ENCODE measurements at regions not wholly inside any gene's neighbourhood (a gene's known extent, or its start where the extent isn't known, plus 50 kb on each side); places are given as distances from the start of the nearest gene placed in this dataset.
A peak's percentile ranks its signal among the peaks of the same experiment; 100 is the strongest.

- DNase-seq (ENCODE audit: low spot score) (no peak), ATAC-seq (ENCODE audit: low read depth) (peak; percentile 35; the same call in 2 of the 3 replicates)
- Histone ChIP-seq H3K4me3 (ENCODE audit: severe bottlenecking) (no peak overlapping the region), H3K9me3 (ENCODE audit: severe bottlenecking) (peaks cover under 1% of the 10 kb centered on the region), H3K27ac (ENCODE audit: poor library complexity, severe bottlenecking) (no peak overlapping the region), H3K4me1 (ENCODE audit: insufficient read depth, poor library complexity, severe bottlenecking) (no peaks in the 10 kb centered on the region), H3K27me3 (ENCODE audit: insufficient read depth, poor library complexity, severe bottlenecking) (no peaks in the 10 kb centered on the region), H3K36me3 (ENCODE audit: low read depth) (no peaks in the 10 kb centered on the region)
- TF ChIP-seq CTCF (IDR thresholded peaks at IDR 0.05; ENCODE audit: poor library complexity, severe bottlenecking): no peak
Measured at GRCh38 chr2:5548991-5549715, 143.0 kb upstream of the SOX11 start.

GRCh38 chr2:5549771-5550170, 142.4 kb upstream of the SOX11 start:
- DNase-seq (ENCODE audit: low spot score): no peak
- H3K27me3 ChIP-seq (ENCODE audit: insufficient read depth, poor library complexity, severe bottlenecking): no peaks in the 10 kb centered on the region
- no peaks in the 10 kb centered on the region for H3K9me3 ChIP-seq (ENCODE audit: severe bottlenecking)
- no peak overlapping the region for H3K27ac ChIP-seq (ENCODE audit: poor library complexity, severe bottlenecking)
- H3K4me3 ChIP-seq (ENCODE audit: severe bottlenecking): no peak overlapping the region
- ATAC-seq (ENCODE audit: low read depth): no peak
- H3K36me3 ChIP-seq (ENCODE audit: low read depth): no peaks in the 10 kb centered on the region
- H3K4me1 ChIP-seq (ENCODE audit: insufficient read depth, poor library complexity, severe bottlenecking): no peaks in the 10 kb centered on the region
- no peak for TF ChIP-seq CTCF (IDR thresholded peaks at IDR 0.05; ENCODE audit: poor library complexity, severe bottlenecking)

- H3K4me3 ChIP-seq (ENCODE audit: severe bottlenecking): no peak overlapping the region
- no peaks in the 10 kb centered on the region for H3K36me3 ChIP-seq (ENCODE audit: low read depth)
- ATAC-seq (ENCODE audit: low read depth): no peak
- no peak for TF ChIP-seq CTCF (IDR thresholded peaks at IDR 0.05; ENCODE audit: poor library complexity, severe bottlenecking)
- DNase-seq (ENCODE audit: low spot score): no peak
- no peak overlapping the region for H3K27ac ChIP-seq (ENCODE audit: poor library complexity, severe bottlenecking)
- no peaks in the 10 kb centered on the region for H3K4me1 ChIP-seq (ENCODE audit: insufficient read depth, poor library complexity, severe bottlenecking)
- no peaks in the 10 kb centered on the region for H3K27me3 ChIP-seq (ENCODE audit: insufficient read depth, poor library complexity, severe bottlenecking)
- H3K9me3 ChIP-seq (ENCODE audit: severe bottlenecking): no peaks in the 10 kb centered on the region
Measured at GRCh38 chr2:5555636-5556035, 136.5 kb upstream of the SOX11 start.

GRCh38 chr2:5561006-5561405, 131.2 kb upstream of the SOX11 start:
- Histone ChIP-seq H3K4me3 (ENCODE audit: severe bottlenecking) (no peak overlapping the region), H3K36me3 (ENCODE audit: low read depth) (no peaks in the 10 kb centered on the region), H3K27ac (ENCODE audit: poor library complexity, severe bottlenecking) (no peak overlapping the region), H3K4me1 (ENCODE audit: insufficient read depth, poor library complexity, severe bottlenecking) (no peaks in the 10 kb centered on the region), H3K9me3 (ENCODE audit: severe bottlenecking) (no peaks in the 10 kb centered on the region), H3K27me3 (ENCODE audit: insufficient read depth, poor library complexity, severe bottlenecking) (no peaks in the 10 kb centered on the region)
- ATAC-seq (ENCODE audit: low read depth): peak; percentile 27; the same call in 2 of the 3 replicates
- no peak for TF ChIP-seq CTCF (IDR thresholded peaks at IDR 0.05; ENCODE audit: poor library complexity, severe bottlenecking)
- no peak for DNase-seq (ENCODE audit: low spot score)

GRCh38 chr2:5562426-5562825, 129.8 kb upstream of the SOX11 start:
- no peaks in the 10 kb centered on the region for H3K27me3 ChIP-seq (ENCODE audit: insufficient read depth, poor library complexity, severe bottlenecking)
- ATAC-seq (ENCODE audit: low read depth): no peak
- no peak for DNase-seq (ENCODE audit: low spot score)
- no peaks in the 10 kb centered on the region for H3K36me3 ChIP-seq (ENCODE audit: low read depth)
- no peaks in the 10 kb centered on the region for H3K9me3 ChIP-seq (ENCODE audit: severe bottlenecking)
- H3K4me1 ChIP-seq (ENCODE audit: insufficient read depth, poor library complexity, severe bottlenecking): no peaks in the 10 kb centered on the region
- no peak overlapping the region for H3K27ac ChIP-seq (ENCODE audit: poor library complexity, severe bottlenecking)
- H3K4me3 ChIP-seq (ENCODE audit: severe bottlenecking): no peak overlapping the region
- TF ChIP-seq CTCF (IDR thresholded peaks at IDR 0.05; ENCODE audit: poor library complexity, severe bottlenecking): no peak
